H1 (cell line): ENCODE measurements at regions not wholly inside any gene's neighbourhood (a gene's known extent, or its start where the extent isn't known, plus 50 kb on each side); places are given as distances from the start of the nearest gene placed in this dataset.
"Not testable (repeated sequence)": the region's sequence is repeated elsewhere in the genome, so short reads cannot be mapped to it uniquely, and the experiment has no call there.

ENCODE experiments used
- CTCF ChIA-PET: fragments of 300-600 bp; sonication (Branson Sonifier 250); formaldehyde crosslinking; loops from one replicate; lab custom pipeline; 2021; ENCODE audit not compliant: partially characterized antibody; lab: Charles Lee
- POLR2A ChIA-PET: fragments of 300-600 bp; sonication (Branson Sonifier 250); formaldehyde crosslinking; loops from one replicate; lab custom pipeline; 2021; ENCODE audit warnings: inconsistent platforms; ENCODE audit not compliant: partially characterized antibody; lab: Charles Lee
- DNase-seq, 2 experiments: peaks; one replicate each; pipeline versions ENCODE4 v3.0.0 to v3.0.0-alpha.2; 2010 to 2022; ENCODE audit warnings: low spot score in 2 of 2, low read depth in 1 of 2, mixed read lengths in 1 of 2
- FAIRE-seq: peaks from 2 replicates; lab custom pipeline; 2011; peaks lifted over from hg19 to GRCh38; lab: Jason Lieb, UNC
- H2AFZ ChIP-seq: 2 replicates; pipeline ENCODE4 v1.8.1; 2012; ENCODE audit warnings: low read length, inconsistent platforms
- H2AK5ac ChIP-seq: 2 replicates; pipeline ENCODE4 v1.6.1; 2013; ENCODE audit warnings: low read depth, low read length
- H2BK120ac ChIP-seq: replicated peaks from 2 replicates; pipeline ENCODE3; 2013; ENCODE audit warnings: low read depth, low read length, inconsistent platforms
- H2BK12ac ChIP-seq: 2 replicates; pipeline ENCODE4 v1.6.1; 2013; ENCODE audit warnings: low read depth, low read length
- H2BK15ac ChIP-seq: 2 replicates; pipeline ENCODE4 v1.6.1; 2013; ENCODE audit warnings: low read length
- H2BK20ac ChIP-seq: 2 replicates; pipeline ENCODE4 v1.6.1; 2013; ENCODE audit warnings: low read length
- H2BK5ac ChIP-seq: 2 replicates; pipeline ENCODE4 v1.6.1; 2013; ENCODE audit warnings: low read depth, low read length
- H3K14ac ChIP-seq: 2 replicates; pipeline ENCODE4 v1.6.1; 2013; ENCODE audit warnings: inconsistent platforms; ENCODE audit not compliant: insufficient read length
- H3K18ac ChIP-seq: 2 replicates; pipeline ENCODE4 v1.6.1; 2013; ENCODE audit warnings: low read length; ENCODE audit errors: extremely low read depth
- H3K23ac ChIP-seq: 2 replicates; pipeline ENCODE4 v1.6.1; 2013; ENCODE audit warnings: inconsistent platforms; ENCODE audit not compliant: insufficient read length
- H3K23me2 ChIP-seq: 2 replicates; pipeline ENCODE4 v1.6.1; 2013; ENCODE audit warnings: low read depth, low read length
- H3K27ac ChIP-seq: 2 replicates; pipeline ENCODE4 v1.6.1; 2011; ENCODE audit warnings: low read depth, low read length, inconsistent platforms
- H3K27me3 ChIP-seq, 4 experiments: replicated peaks in 1 of 4; 1 replicate in 1 of 4; 2 replicates in 3 of 4; pipeline versions ENCODE4 v1.6.1 to v1.8.1; 2011 to 2013; ENCODE audit warnings: low read length in 3 of 4, mild to moderate bottlenecking in 3 of 4, inconsistent platforms in 2 of 4, mixed read lengths in 2 of 4, moderate library complexity in 1 of 4; ENCODE audit not compliant: control insufficient read depth in 3 of 4, insufficient read depth in 3 of 4; ENCODE audit errors: extremely low read depth in 1 of 4
- H3K36me3 ChIP-seq, 4 experiments: 2 replicates each; pipeline versions ENCODE4 v1.6.1 to v1.8.1; 2011 to 2013; ENCODE audit warnings: mild to moderate bottlenecking in 4 of 4, low read length in 3 of 4, moderate library complexity in 2 of 4, control low read depth in 1 of 4, inconsistent platforms in 1 of 4; ENCODE audit not compliant: insufficient read depth in 4 of 4, control insufficient read depth in 2 of 4
- H3K4ac ChIP-seq: replicated peaks from 2 replicates; pipeline ENCODE3; 2013; ENCODE audit warnings: low read length, low read depth, mixed read lengths, inconsistent platforms; ENCODE audit not compliant: insufficient read length
- H3K4me1 ChIP-seq, 4 experiments: replicated peaks in 1 of 4; 1 replicate in 1 of 4; 2 replicates in 3 of 4; pipeline versions ENCODE4 v1.6.1 to v1.8.1; 2011 to 2013; ENCODE audit warnings: low read length in 3 of 4, inconsistent platforms in 2 of 4, mixed read lengths in 1 of 4; ENCODE audit not compliant: insufficient read depth in 4 of 4, control insufficient read depth in 3 of 4
- H3K4me2 ChIP-seq, 2 experiments: 2 replicates each; pipeline versions ENCODE4 v1.6.1 to v1.8.1; 2011 to 2013; ENCODE audit warnings: low read depth in 2 of 2, low read length in 2 of 2, control low read depth in 1 of 2, inconsistent platforms in 1 of 2, mild to moderate bottlenecking in 1 of 2; ENCODE audit not compliant: insufficient read depth in 1 of 2
- H3K4me3 ChIP-seq, 4 experiments: fragments of 200-600, 300-600 bp in 1 of 4; sonication (generic), shearing (Covaris generic), sonication (Bioruptor Twin) in 1 of 4; 2 replicates each; pipeline versions ENCODE4 v1.5.1 to v1.8.1; 2011 to 2016; ENCODE audit warnings: low read length in 4 of 4, low read depth in 3 of 4, control low read depth in 2 of 4, inconsistent platforms in 2 of 4, mild to moderate bottlenecking in 2 of 4, mixed read lengths in 1 of 4, moderate library complexity in 1 of 4; ENCODE audit not compliant: insufficient read depth in 2 of 4; ENCODE audit errors: extremely low read depth in 1 of 4
- H3K56ac ChIP-seq: replicated peaks from 2 replicates; pipeline ENCODE3; 2013; ENCODE audit warnings: low read depth, mild to moderate bottlenecking, mixed read lengths, low read length, inconsistent platforms; ENCODE audit not compliant: insufficient read length
- H3K79me1 ChIP-seq: 2 replicates; pipeline ENCODE4 v1.6.1; 2013; ENCODE audit warnings: low read depth, low read length, control low read depth
- H3K79me2 ChIP-seq, 2 experiments: 2 replicates each; pipeline versions ENCODE4 v1.6.1 to v1.8.1; 2012 to 2013; ENCODE audit warnings: low read length in 2 of 2, mild to moderate bottlenecking in 2 of 2, inconsistent platforms in 1 of 2; ENCODE audit not compliant: insufficient read depth in 2 of 2, control insufficient read depth in 1 of 2
- H3K9ac ChIP-seq, 4 experiments: replicated peaks in 1 of 4; 1 replicate in 1 of 4; 2 replicates in 3 of 4; pipeline versions ENCODE4 v1.6.1 to v1.8.1; 2011 to 2013; ENCODE audit warnings: low read depth in 3 of 4, low read length in 3 of 4, control low read depth in 2 of 4, mild to moderate bottlenecking in 2 of 4, moderate library complexity in 2 of 4, inconsistent platforms in 1 of 4; ENCODE audit errors: extremely low read depth in 1 of 4
- H3K9me3 ChIP-seq, 2 experiments: 2 replicates each; pipeline versions ENCODE4 v1.6.1 to v1.8.1; 2012 to 2013; ENCODE audit warnings: mild to moderate bottlenecking in 2 of 2, moderate library complexity in 2 of 2, control low read depth in 1 of 2, inconsistent platforms in 1 of 2, low read depth in 1 of 2, low read length in 1 of 2, mixed read lengths in 1 of 2; ENCODE audit not compliant: insufficient read depth in 2 of 2
- H4K20me1 ChIP-seq, 2 experiments: replicated peaks in 1 of 2; 2 replicates each; pipeline versions ENCODE3 to v1.8.1; 2011 to 2013; ENCODE audit warnings: inconsistent platforms in 2 of 2, low read length in 2 of 2, mild to moderate bottlenecking in 1 of 2; ENCODE audit not compliant: insufficient read depth in 2 of 2, control insufficient read depth in 1 of 2
- H4K5ac ChIP-seq: 2 replicates; pipeline ENCODE4 v1.6.1; 2013; ENCODE audit warnings: low read length, low read depth, mixed read lengths, inconsistent platforms; ENCODE audit not compliant: insufficient read length
- H4K8ac ChIP-seq: 2 replicates; pipeline ENCODE4 v1.8.0; 2013; ENCODE audit warnings: mild to moderate bottlenecking, moderate library complexity, low read length, inconsistent platforms; ENCODE audit not compliant: insufficient read depth; ENCODE audit errors: extremely low read depth
- H4K91ac ChIP-seq: replicated peaks from 2 replicates; pipeline ENCODE3; 2013; ENCODE audit warnings: low read length, mixed read lengths, inconsistent platforms; ENCODE audit not compliant: insufficient read length
- WGBS, 2 experiments: shearing (Covaris generic) in 1 of 2; methylation state at CpG; one replicate each; pipeline versions ENCODE4 v1.1.6 to v1.1.7; 2013 to 2015; ENCODE audit warnings: low lambda C conversion rate in 2 of 2, mixed read lengths in 2 of 2, inconsistent platforms in 1 of 2, low coverage in 1 of 2, missing lambda C conversion rate in 1 of 2; ENCODE audit not compliant: insufficient replicate concordance in 2 of 2, insufficient coverage in 1 of 2, insufficient read length in 1 of 2; ENCODE audit errors: extremely low coverage in 1 of 2, missing lambda C conversion rate in 1 of 2; 5-methylcytosine and 5-hydroxymethylcytosine counted together

- H3K9ac ChIP-seq, H3K4me2 ChIP-seq, H4K91ac ChIP-seq, H3K79me1 ChIP-seq, H3K36me3 ChIP-seq, H3K4ac ChIP-seq, FAIRE-seq, H2BK20ac ChIP-seq, H4K8ac ChIP-seq, H3K4me1 ChIP-seq, H3K56ac ChIP-seq, H3K4me3 ChIP-seq, DNase-seq, H2BK120ac ChIP-seq, H3K14ac ChIP-seq, H3K79me2 ChIP-seq, H2BK5ac ChIP-seq, H2AK5ac ChIP-seq, H4K5ac ChIP-seq, H2BK15ac ChIP-seq, H4K20me1 ChIP-seq, H3K27ac ChIP-seq, H2AFZ ChIP-seq, H2BK12ac ChIP-seq, H3K23ac ChIP-seq, H3K23me2 ChIP-seq, POLR2A ChIA-PET, H3K18ac ChIP-seq, CTCF ChIA-PET, H3K27me3 ChIP-seq: not testable (repeated sequence)
- peaks cover 27 to 86% of the 10 kb centered on the region in 2 experiments; a peak in 3 of 4 replicates for H3K9me3 ChIP-seq
- 77% methylated on average over 3 of the region's 3 CpGs; no CpG with 5 or more reads in 1 of the 2 experiments for WGBS, 2 experiments
Measured at GRCh38 chr21:13849489-13849888, 239.9 kb downstream of the POTED start.

DNA sequence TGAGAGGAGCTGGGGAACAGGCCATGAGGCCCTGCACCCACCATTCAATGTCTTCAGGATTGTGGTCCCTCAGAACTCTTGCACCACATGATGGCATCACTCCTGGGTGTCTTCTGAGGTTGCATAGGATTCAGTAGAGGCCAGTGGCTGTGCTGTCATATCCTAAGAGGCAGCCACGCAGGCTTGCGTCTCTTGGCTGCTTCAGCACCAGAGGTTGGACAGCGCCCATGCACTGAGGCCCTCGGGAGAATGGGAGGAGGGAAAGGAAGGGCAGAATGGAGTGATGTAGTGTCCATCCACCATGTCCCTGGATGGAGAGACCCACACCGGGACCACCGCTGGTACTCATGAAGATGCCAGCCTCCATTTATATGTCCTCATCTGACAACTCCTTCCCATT lies 237.1 kb downstream of the POTED start:
- FAIRE-seq, H3K23me2 ChIP-seq, H2BK20ac ChIP-seq, H3K79me1 ChIP-seq, H3K23ac ChIP-seq, H4K91ac ChIP-seq, H3K36me3 ChIP-seq, CTCF ChIA-PET, H2AFZ ChIP-seq, H3K27me3 ChIP-seq, H2AK5ac ChIP-seq, H4K20me1 ChIP-seq, POLR2A ChIA-PET, DNase-seq, H3K4me2 ChIP-seq, H2BK5ac ChIP-seq, H3K9ac ChIP-seq, H4K5ac ChIP-seq, H3K14ac ChIP-seq, H3K56ac ChIP-seq, H3K27ac ChIP-seq, H3K4ac ChIP-seq, H4K8ac ChIP-seq, H2BK12ac ChIP-seq, H3K4me1 ChIP-seq, H2BK120ac ChIP-seq, H2BK15ac ChIP-seq, H3K18ac ChIP-seq, H3K79me2 ChIP-seq, H3K4me3 ChIP-seq: not testable (repeated sequence)
- H3K9me3 ChIP-seq: peaks cover 24 to 79% of the 10 kb centered on the region in 2 experiments; a peak in 3 of 4 replicates
- 96% methylated on average over 6 of the region's 6 CpGs; no CpG with 5 or more reads in 1 of the 2 experiments for WGBS, 2 experiments
